ENCODE measurements at regions not wholly inside any gene's neighbourhood (a gene's known extent, or its start where the extent isn't known, plus 50 kb on each side); places are given as distances from the start of the nearest gene placed in this dataset.
"Not testable (repeated sequence)": the region's sequence is repeated elsewhere in the genome, so short reads cannot be mapped to it uniquely, and the experiment has no call there.

DNA sequence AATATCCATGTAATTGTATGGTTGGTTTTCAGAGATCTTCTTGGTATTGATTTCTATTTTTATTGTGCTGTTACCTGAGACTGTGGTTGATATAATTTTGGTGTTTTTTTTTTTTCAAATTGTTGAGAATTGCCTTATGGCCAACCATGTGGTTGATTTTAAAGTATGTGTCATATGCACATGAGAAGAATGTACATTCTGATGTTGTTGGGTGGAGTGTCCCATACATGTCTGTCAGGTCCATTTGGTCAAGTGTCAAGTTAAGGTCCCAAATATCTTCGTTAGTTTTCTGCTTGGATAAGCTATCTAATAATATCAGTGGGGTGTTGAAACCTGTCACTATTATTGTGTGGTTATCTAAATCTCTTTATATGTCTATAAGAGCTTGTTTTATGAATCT, 160.0 kb upstream of the ITGA1 start:
- no peak overlapping the region for H3K4me3 ChIP-seq (ENCODE audit: low read depth, low read length)
- TF ChIP-seq, protein P1, sequence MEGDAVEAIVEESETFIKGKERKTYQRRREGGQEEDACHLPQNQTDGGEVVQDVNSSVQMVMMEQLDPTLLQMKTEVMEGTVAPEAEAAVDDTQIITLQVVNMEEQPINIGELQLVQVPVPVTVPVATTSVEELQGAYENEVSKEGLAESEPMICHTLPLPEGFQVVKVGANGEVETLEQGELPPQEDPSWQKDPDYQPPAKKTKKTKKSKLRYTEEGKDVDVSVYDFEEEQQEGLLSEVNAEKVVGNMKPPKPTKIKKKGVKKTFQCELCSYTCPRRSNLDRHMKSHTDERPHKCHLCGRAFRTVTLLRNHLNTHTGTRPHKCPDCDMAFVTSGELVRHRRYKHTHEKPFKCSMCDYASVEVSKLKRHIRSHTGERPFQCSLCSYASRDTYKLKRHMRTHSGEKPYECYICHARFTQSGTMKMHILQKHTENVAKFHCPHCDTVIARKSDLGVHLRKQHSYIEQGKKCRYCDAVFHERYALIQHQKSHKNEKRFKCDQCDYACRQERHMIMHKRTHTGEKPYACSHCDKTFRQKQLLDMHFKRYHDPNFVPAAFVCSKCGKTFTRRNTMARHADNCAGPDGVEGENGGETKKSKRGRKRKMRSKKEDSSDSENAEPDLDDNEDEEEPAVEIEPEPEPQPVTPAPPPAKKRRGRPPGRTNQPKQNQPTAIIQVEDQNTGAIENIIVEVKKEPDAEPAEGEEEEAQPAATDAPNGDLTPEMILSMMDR (IDR thresholded peaks at IDR 0.05; ENCODE audit: insufficient read depth, low read length): no peak
- no peak for DNase-seq (ENCODE audit: low read depth)

DNA sequence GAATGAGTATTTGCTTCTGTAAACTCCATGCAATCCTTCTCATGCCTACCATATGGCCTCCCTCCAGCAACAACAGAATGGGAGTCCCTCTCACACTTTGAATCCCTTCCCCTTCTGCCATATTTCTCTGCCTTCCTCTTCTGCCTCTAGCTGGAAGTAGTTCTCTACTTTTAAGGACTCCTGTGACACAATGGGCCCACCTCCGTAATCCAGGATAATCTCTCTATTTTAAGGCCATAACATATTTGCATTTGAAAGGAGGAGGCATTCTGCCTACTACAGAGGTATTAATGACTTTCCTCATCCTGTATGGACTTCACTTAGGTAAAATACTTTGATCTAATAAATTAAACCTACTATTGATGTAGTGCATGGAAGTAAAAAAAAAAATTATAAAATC, 155.4 kb upstream of the ITGA1 start:
- no peak overlapping the region for H3K4me3 ChIP-seq (ENCODE audit: low read depth, low read length)
- no peak for DNase-seq (ENCODE audit: low read depth)
- TF ChIP-seq, protein P1 (IDR thresholded peaks at IDR 0.05; ENCODE audit: insufficient read depth, low read length): no peak

DNA sequence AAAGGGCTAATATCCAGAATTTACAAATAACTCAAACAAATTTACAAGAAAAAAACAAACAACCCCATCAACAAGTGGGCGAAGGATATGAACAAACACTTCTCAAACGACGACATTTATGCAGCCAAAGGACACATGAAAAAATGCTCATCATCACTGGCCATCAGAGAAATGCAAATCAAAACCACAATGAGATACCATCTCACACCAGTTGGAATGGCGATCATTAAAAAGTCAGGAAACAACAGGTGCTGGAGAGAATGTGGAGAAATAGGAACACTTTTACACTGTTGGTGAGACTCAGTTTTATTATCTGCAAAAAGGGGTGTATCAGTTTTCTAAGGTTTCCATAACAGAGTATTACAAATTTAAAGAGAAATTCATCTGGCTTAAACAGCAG, 153.5 kb upstream of the ITGA1 start:
- DNase-seq (ENCODE audit: low read depth); H3K4me3 ChIP-seq (ENCODE audit: low read depth, low read length): not testable (repeated sequence)

DNA sequence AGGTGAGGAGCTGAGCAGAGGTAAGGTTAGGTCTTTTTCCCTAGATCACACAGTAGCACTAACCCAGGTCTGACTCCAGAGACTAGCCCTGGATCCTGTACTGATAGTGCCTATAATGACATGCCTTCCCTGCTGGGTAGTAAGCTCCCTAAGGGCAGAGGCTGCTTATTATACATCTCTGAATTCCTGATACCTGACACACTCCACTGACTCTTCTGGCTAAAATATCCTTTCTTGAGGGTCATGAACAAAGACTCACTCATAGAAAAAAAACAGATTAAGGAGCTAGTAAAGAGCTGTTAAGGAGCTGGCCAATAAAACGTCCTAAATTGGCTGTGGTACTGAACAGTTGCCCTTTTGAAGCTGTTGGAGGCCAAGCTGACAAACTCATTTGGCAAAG, 149.0 kb upstream of the ITGA1 start:
- TF ChIP-seq, protein P1 (IDR thresholded peaks at IDR 0.05; ENCODE audit: insufficient read depth, low read length): no peak
- no peak overlapping the region for H3K4me3 ChIP-seq (ENCODE audit: low read depth, low read length)
- no peak for DNase-seq (ENCODE audit: low read depth)

DNA sequence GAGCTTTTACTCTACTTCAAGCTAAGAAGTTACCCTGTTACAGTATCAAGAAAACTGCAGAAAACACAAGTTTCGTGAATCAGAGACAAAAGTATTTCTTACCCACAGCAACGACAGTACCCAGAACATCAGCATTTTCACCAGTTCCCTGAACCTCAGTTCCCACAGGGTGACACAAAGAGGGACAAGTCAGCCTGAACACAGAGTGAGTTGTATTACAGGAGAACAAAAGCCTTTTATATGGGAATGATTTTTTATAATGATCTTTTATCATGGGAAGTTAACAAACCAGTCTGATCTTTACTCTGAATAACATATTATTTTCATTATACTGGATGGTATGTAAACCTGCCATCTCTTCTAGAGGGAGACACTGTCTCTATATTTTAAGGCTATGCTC, 139.0 kb upstream of the ITGA1 start:
- TF ChIP-seq, protein P1 (IDR thresholded peaks at IDR 0.05; ENCODE audit: insufficient read depth, low read length): no peak
- H3K4me3 ChIP-seq (ENCODE audit: low read depth, low read length): no peak overlapping the region
- no peak for DNase-seq (ENCODE audit: low read depth)

DNA sequence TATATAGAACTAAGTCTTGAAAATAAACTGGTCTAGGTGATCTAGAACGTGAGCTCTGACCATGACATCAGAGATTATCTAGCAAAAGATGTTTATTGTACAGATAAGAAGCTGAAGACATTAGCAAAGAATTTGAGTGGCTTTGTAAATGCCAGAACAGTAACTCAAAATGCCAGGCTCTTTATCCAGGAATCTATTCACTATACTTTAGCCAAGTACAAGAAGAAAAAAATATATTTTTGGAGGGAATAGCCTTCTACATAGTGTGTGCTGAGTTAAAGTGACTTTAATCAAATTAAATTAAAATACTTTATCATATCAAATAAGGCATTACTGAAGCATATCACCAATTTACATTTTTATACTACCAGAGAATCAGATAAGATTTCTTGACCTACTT, 132.6 kb upstream of the ITGA1 start:
- TF ChIP-seq, protein P1 (IDR thresholded peaks at IDR 0.05; ENCODE audit: insufficient read depth, low read length): no peak
- DNase-seq (ENCODE audit: low read depth): no peak
- no peak overlapping the region for H3K4me3 ChIP-seq (ENCODE audit: low read depth, low read length)

DNA sequence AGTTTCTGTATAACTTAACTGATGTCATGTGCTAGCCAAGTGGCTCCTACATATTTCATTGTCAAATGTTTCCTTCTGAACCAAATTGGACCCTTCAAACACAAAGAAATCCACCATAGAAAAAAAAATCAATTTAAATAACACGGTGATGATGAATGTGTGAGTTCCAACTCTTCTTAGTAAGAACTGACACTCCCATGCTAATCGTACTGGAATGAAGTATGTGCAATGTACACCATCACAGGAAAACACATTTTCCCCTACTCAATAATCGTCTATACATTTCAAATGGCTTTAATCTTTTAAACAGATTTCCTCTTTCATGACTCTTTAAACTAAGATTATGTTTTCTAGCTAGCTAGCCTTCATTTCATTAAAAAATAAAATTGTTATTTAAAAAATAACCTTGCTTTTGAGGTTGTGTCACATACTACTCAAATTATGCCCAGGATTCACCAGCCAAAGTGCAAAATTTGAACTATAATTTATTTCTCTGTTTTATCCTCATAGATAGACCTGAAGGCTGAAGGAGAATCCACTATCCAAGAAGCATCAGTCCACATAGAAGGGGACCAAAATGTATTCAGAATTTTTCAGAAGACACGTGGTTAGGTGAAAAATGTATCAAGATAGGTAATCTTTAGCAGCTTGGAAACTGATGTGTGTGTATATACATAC, 131.0 kb upstream of the ITGA1 start:
- TF ChIP-seq, protein P1 (IDR thresholded peaks at IDR 0.05; ENCODE audit: insufficient read depth, low read length): no peak
- no peak for DNase-seq (ENCODE audit: low read depth)
- no peak overlapping the region for H3K4me3 ChIP-seq (ENCODE audit: low read depth, low read length)

Measured in fibroblast of the aortic adventitia (primary cell).